ENCODE measurements at regions not wholly inside any gene's neighbourhood (a gene's known extent, or its start where the extent isn't known, plus 50 kb on each side); places are given as distances from the start of the nearest gene placed in this dataset.

DNA sequence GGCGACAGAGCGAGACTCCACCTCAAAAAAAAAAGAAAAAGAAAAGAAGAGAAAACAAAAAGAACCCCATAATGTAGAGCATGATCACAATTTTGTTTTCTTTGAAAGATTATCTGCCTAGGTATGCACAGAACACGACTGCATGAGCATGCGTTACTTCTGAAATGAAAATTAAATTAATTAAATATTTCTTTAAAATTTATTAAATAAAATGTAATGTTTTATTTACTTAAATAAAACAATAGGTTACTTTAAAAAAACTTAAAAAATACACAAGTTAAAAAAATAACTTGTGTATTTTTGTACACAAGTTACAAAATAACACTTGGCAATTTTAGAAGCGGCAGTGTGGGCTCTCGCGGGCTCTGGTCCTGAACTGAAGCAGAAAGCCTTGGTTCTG, 107.8 kb downstream of the TFAP2A start:
- TF ChIP-seq, protein P1, sequence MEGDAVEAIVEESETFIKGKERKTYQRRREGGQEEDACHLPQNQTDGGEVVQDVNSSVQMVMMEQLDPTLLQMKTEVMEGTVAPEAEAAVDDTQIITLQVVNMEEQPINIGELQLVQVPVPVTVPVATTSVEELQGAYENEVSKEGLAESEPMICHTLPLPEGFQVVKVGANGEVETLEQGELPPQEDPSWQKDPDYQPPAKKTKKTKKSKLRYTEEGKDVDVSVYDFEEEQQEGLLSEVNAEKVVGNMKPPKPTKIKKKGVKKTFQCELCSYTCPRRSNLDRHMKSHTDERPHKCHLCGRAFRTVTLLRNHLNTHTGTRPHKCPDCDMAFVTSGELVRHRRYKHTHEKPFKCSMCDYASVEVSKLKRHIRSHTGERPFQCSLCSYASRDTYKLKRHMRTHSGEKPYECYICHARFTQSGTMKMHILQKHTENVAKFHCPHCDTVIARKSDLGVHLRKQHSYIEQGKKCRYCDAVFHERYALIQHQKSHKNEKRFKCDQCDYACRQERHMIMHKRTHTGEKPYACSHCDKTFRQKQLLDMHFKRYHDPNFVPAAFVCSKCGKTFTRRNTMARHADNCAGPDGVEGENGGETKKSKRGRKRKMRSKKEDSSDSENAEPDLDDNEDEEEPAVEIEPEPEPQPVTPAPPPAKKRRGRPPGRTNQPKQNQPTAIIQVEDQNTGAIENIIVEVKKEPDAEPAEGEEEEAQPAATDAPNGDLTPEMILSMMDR (IDR thresholded peaks at IDR 0.05; ENCODE audit: low read depth, low read length, missing control alignments), result no peak
- no peak overlapping the region for H3K4me3 ChIP-seq (ENCODE audit: low read depth, low read length)
- in situ Hi-C loops (cut with HindIII; ENCODE audit: low sequenced_read_pairs), result no loop called here
- no peak for DNase-seq (ENCODE audit: low read depth)

DNA sequence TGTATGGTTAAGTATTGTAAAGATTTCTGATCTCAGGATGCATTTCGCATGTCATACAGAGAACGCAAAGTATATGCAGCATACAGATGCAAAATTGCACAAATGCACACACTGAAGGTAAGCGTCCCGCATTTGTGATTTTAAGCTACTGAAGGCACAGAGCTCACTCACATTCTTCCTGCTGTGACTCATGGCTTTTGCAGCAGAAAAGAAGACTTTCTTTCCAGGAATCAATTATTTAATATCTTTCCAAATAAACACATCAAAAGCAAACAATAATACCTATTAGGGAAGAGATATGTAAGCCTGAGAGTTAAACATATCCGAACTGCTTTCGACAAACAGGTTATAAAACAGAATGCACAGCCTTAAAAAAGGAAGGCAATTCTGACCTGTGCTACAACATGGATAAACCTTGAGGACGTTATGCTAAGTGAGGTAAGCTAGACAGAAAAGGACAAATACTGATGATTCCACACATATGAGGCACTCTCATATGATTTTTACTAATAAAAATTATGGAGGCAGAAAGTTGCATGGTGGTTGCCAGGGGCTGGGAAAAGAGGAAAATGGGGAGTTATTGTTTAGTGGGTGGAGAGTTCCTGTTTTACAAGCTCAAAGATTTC, 109.0 kb downstream of the TFAP2A start:
- in situ Hi-C loops (cut with HindIII; ENCODE audit: low sequenced_read_pairs), result no loop called here
- H3K4me3 ChIP-seq (ENCODE audit: low read depth, low read length), result no peak overlapping the region
- DNase-seq (ENCODE audit: low read depth), result no peak
- TF ChIP-seq, protein P1 (IDR thresholded peaks at IDR 0.05; ENCODE audit: low read depth, low read length, missing control alignments), result no peak

DNA sequence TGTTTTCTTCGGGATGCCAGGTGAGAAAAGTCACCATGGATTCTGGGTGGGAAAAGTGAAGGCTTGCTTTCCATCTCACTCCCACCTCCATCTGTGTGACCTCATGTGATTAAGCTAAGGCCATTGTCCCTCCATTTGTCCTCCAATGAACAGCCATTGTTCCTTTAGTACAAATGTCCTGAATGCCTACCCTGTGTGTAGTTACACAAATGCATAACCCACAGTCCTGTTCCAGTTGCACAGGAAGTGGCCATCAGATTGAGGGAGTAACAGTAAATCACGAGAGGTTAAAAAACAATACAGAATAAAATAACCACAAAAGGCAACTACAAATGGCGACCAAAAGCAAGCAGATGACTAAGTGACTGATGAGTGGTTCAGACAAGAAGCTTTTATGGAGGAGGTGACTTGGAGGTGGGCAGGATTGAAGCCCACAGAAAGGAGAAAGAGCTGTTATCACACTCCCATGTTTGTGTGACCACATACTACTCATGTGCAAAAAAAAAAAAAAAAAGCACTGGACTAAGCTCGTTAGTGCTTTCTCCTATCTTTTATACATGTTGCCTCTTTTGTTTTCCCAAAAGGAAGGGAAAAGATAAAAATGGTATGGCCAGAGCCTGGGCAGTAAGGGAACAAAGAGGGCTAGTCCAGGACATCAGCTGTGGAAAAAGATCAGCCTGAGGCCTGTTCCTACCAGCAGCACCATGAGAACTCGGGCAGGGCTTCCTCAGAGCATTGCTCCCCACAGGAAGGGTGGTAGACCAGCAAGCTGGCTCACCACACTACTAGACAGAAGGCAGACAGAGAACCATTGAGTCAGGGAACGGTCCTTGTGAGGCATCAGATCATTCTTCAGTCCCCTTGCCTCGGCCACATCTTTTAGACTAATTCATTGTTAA, 111.0 kb downstream of the TFAP2A start:
- H3K4me3 ChIP-seq (ENCODE audit: low read depth, low read length), result no peak overlapping the region
- TF ChIP-seq, protein P1 (IDR thresholded peaks at IDR 0.05; ENCODE audit: low read depth, low read length, missing control alignments), result no peak
- in situ Hi-C loops (cut with HindIII; ENCODE audit: low sequenced_read_pairs), result no loop called here
- DNase-seq (ENCODE audit: low read depth), result no peak

DNA sequence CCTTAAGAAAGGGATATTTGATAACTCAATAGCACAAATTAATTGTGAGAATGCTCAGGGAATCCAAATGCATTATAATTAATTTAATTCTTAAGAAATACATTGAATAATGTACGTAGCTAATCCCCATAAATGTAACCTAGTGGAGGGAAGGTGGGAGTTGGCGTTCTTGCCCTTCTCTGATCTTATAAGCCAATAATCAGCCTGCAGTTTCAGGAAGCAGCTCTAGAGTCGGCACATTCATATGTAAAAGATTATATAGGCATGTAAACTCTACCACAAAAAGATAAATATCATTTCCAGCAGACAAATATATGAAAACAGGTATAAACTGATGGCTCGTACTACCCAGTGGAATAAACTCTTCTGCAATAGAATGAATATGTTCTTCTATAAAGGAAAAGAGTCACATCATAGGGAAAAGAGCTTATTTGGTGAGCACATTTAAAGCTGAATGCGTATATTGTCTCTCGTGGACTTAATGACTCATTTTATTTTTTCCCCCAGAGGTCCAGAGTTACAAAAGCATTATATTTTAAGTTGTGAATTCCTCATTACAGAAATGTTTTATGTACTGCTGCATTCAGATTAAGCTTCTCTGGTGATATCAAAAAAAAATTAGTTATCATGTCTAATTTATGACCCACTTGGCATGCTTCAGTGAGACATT, 112.2 kb downstream of the TFAP2A start:
- DNase-seq (ENCODE audit: low read depth), result no peak
- H3K4me3 ChIP-seq (ENCODE audit: low read depth, low read length), result no peak overlapping the region
- in situ Hi-C loops (cut with HindIII; ENCODE audit: low sequenced_read_pairs), result no loop called here
- TF ChIP-seq, protein P1 (IDR thresholded peaks at IDR 0.05; ENCODE audit: low read depth, low read length, missing control alignments), result no peak

DNA sequence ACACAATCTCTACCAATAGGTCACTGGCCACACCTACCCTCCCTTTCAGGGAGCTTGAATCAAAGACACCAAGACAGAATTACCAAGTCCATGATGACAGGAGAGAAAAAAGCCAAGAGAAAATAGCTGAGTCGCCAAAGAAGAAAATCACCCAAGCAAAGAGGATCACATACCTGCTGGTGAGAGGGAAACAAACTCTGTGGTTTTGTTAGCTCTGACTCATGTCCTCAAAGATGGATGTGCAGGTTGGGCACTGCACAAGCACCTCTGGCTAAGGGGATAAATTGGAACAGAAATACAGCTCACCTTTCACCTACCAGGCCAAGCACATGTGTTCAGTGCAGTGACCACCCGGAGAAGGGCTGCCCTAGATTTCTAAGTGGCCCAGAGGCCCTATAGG, 114.8 kb downstream of the TFAP2A start:
- in situ Hi-C loops (cut with HindIII; ENCODE audit: low sequenced_read_pairs), result no loop called here
- DNase-seq (ENCODE audit: low read depth), result no peak
- TF ChIP-seq, protein P1 (IDR thresholded peaks at IDR 0.05; ENCODE audit: low read depth, low read length, missing control alignments), result no peak
- no peak overlapping the region for H3K4me3 ChIP-seq (ENCODE audit: low read depth, low read length)

DNA sequence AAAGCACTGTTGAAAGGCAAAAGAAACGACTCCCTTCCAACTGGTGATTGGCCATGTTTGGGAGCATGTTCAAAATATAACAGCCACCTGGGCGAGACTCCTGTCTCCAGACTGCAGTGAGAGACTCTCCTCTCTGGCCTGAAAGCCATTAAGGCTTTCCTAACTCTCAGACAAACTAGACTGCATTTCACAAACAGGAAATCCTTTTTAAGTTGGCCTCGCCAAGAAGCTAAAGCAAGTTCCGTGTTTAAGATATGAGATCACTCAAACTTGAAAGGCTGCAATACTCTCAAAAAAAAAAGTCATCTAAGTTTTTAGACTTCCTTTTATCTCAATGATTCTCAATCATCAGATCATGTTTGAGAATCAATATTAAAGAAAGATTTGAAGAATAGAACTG, 117.0 kb downstream of the TFAP2A start:
- no peak overlapping the region for H3K4me3 ChIP-seq (ENCODE audit: low read depth, low read length)
- in situ Hi-C loops (cut with HindIII; ENCODE audit: low sequenced_read_pairs), result no loop called here
- TF ChIP-seq, protein P1 (IDR thresholded peaks at IDR 0.05; ENCODE audit: low read depth, low read length, missing control alignments), result no peak

More for the DNA sequence above, 117.0 kb downstream of the TFAP2A start:
- no peak for DNase-seq (ENCODE audit: low read depth)
